Muscle of arm (tissue), 1 donor: ENCODE measurements at regions not wholly inside any gene's neighbourhood (a gene's known extent, or its start where the extent isn't known, plus 50 kb on each side); places are given as distances from the start of the nearest gene placed in this dataset.
"Not testable (repeated sequence)": the region's sequence is repeated elsewhere in the genome, so short reads cannot be mapped to it uniquely, and the experiment has no call there.

Experiments
- DNase-seq: peaks from one replicate; pipeline ENCODE4 v3.0.0-alpha.2; 2013

GRCh38 chr19:28632371-28633080, 580.4 kb downstream of the UQCRFS1 start:
- no peak for DNase-seq

- DNase-seq: no peak
Observed at GRCh38 chr19:28631961-28632360, 581.0 kb downstream of the UQCRFS1 start.

- no peak for DNase-seq
Observed at GRCh38 chr19:28627669-28628068, 585.3 kb downstream of the UQCRFS1 start.

- DNase-seq: not testable (repeated sequence)
Observed at GRCh38 chr19:28626407-28626806, 586.5 kb downstream of the UQCRFS1 start.

GRCh38 chr19:28619816-28620429, 593.0 kb downstream of the UQCRFS1 start:
- DNase-seq: no peak

GRCh38 chr19:28618504-28618903, 594.4 kb downstream of the UQCRFS1 start:
- no peak for DNase-seq

- no peak for DNase-seq
Observed at GRCh38 chr19:28615966-28616365, 597.0 kb downstream of the UQCRFS1 start.

- no peak for DNase-seq
Observed at GRCh38 chr19:28615546-28615916, 597.4 kb downstream of the UQCRFS1 start.

GRCh38 chr19:28614634-28615545, 598.1 kb downstream of the UQCRFS1 start:
- no peak for DNase-seq

- DNase-seq: no peak
Observed at GRCh38 chr19:28612275-28612769, 600.6 kb downstream of the UQCRFS1 start.

- DNase-seq: not testable (repeated sequence)
Observed at GRCh38 chr19:28611227-28611914, 601.6 kb downstream of the UQCRFS1 start.

- no peak for DNase-seq
Observed at GRCh38 chr19:28610731-28611130, 602.2 kb downstream of the UQCRFS1 start.

GRCh38 chr19:28609944-28610343, 603.0 kb downstream of the UQCRFS1 start:
- DNase-seq: no peak

- no peak for DNase-seq
Observed at GRCh38 chr19:28609091-28609755, 603.7 kb downstream of the UQCRFS1 start.

- DNase-seq: no peak
Observed at GRCh38 chr19:28608292-28608691, 604.7 kb downstream of the UQCRFS1 start.

GRCh38 chr19:28607066-28607583, 605.8 kb downstream of the UQCRFS1 start:
- no peak for DNase-seq

GRCh38 chr19:28606269-28607032, 606.5 kb downstream of the UQCRFS1 start:
- no peak for DNase-seq

- no peak for DNase-seq
Observed at GRCh38 chr19:28605501-28606268, 607.3 kb downstream of the UQCRFS1 start.

- DNase-seq: no peak
Observed at GRCh38 chr19:28603453-28603852, 609.5 kb downstream of the UQCRFS1 start.
